Choroid plexus epithelial cell (primary cell): ENCODE measurements at regions not wholly inside any gene's neighbourhood (a gene's known extent, or its start where the extent isn't known, plus 50 kb on each side); places are given as distances from the start of the nearest gene placed in this dataset.

Experiments
- DNase-seq: peaks from one replicate; pipeline ENCODE4 v3.0.0-alpha.2; 2010; ENCODE audit warnings: low read depth
- H3K4me3 ChIP-seq: 2 replicates; pipeline ENCODE4 v1.5.1; 2011; ENCODE audit warnings: low read depth, mild to moderate bottlenecking, control low read depth, low read length, moderate library complexity
- TF ChIP-seq, protein P1 (sequence below): conservative IDR thresholded peaks from 2 replicates; pipeline ENCODE4 v1.5.1; 2011; ENCODE audit warnings: low read depth, mild to moderate bottlenecking, control low read depth, inconsistent platforms, low read length, moderate library complexity

DNA sequence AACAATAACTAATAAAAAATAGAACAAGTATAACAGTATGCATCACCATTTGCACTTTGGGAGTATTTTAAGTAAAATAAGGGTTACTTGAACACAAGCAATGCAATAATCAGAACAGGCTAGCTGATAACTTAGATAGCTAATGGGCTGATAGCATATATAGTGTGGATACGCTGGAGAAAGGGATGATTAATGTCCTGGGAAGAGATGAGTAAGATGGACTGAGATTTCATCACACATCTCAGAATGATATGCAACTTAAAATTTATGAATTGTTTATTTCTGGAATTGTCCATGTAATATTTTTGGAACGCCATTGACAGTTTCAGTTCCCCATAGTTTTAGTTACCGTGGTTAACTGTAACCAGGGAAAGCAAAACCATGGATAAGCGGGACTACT lies 173.6 kb downstream of the ISL1 start:
- DNase-seq = no peak
- TF ChIP-seq, protein P1, sequence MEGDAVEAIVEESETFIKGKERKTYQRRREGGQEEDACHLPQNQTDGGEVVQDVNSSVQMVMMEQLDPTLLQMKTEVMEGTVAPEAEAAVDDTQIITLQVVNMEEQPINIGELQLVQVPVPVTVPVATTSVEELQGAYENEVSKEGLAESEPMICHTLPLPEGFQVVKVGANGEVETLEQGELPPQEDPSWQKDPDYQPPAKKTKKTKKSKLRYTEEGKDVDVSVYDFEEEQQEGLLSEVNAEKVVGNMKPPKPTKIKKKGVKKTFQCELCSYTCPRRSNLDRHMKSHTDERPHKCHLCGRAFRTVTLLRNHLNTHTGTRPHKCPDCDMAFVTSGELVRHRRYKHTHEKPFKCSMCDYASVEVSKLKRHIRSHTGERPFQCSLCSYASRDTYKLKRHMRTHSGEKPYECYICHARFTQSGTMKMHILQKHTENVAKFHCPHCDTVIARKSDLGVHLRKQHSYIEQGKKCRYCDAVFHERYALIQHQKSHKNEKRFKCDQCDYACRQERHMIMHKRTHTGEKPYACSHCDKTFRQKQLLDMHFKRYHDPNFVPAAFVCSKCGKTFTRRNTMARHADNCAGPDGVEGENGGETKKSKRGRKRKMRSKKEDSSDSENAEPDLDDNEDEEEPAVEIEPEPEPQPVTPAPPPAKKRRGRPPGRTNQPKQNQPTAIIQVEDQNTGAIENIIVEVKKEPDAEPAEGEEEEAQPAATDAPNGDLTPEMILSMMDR = no peak
- H3K4me3 ChIP-seq = no peak overlapping the region

DNA sequence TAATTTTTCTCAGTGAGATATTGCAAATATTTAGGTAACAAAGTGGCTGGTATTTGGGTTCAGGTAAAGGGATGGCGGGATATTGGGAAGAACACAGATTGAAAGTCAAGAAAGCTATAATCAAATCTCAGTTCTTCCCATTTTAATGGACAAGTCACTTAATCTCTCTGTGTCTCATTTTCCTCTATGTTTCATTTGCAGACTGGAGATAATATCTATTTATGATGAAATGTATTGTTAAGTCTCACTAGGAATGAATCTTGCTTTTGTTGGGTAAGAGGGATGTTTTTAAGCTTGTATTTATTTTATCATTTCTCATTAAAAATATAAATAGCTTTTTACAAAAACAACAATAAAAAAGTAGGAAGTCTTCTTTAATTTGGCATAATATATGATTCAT lies 175.4 kb downstream of the ISL1 start:
- H3K4me3 ChIP-seq = no peak overlapping the region
- TF ChIP-seq, protein P1 = no peak
- DNase-seq = no peak

DNA sequence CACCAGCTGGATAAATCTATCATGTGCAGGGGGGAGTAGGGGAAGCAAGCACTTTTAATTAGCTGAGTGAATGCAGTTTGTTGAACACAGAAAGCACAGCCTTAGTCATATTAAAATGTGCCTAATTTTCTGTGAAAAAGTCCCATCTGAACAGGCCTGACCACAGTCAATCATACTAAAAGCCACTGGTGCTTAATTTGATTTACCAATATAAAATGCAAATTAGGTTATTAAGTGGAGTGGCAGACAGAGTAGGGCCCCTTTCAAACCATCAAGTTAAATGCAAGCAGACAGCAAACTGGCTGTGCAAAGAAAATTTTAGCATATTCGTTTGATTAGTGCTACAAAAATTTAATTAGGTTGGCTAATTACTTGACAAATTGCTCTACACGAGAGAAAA lies 176.1 kb downstream of the ISL1 start:
- no peak for DNase-seq
- no peak overlapping the region for H3K4me3 ChIP-seq
- TF ChIP-seq, protein P1 = no peak

DNA sequence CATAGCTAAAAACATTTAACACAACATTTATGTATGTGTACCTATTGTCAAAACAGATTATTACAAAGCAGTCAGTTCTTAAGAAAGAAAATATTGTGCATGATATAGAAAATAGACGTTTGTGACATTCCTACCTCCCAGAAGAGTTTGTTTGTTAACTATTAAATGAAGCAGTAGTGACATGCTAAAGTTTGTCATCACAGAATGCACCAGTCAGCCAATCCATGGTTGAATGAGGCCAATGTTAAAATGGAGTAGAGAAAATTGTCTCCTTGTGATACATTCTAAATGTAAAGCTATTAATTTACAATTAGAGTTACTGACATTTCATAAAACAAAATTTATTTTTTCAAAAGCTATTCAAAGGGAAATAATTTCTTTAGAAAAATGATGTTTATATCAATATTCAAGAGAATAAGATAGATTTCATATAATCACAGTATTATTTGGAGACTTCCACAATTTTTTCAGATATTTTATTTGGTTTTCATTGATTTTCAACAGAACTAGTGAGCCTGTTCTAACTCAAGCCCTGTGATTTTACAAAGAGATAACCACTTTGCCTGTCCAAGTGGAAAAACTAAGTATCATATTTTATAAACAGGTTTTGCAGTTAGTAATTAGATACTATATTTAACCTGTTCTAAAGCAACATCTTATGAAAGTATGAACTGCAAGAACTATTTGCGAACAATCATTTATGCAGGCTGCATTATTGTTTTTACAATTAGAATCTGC lies 176.8 kb downstream of the ISL1 start:
- TF ChIP-seq, protein P1 = no peak
- no peak for DNase-seq
- H3K4me3 ChIP-seq = no peak overlapping the region

DNA sequence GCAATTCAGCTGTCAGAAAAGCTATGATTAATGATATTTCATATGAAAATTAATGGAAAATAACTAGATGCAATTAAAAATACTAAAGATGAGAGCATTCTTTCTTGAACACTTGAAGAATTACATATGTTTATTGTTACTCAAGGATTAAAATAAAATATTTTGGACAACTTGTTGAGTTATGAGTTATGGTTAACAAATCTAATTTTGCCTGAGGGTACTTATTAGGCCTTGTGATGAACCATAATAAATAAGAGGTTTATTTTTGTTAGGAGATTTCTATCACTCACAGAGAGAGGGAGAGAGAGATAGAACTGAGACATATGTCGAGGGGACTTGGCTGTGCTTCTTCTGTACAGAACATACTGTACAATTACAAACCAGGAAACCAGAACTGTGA lies 183.7 kb downstream of the ISL1 start:
- DNase-seq = no peak
- TF ChIP-seq, protein P1 = no peak
- no peak overlapping the region for H3K4me3 ChIP-seq

DNA sequence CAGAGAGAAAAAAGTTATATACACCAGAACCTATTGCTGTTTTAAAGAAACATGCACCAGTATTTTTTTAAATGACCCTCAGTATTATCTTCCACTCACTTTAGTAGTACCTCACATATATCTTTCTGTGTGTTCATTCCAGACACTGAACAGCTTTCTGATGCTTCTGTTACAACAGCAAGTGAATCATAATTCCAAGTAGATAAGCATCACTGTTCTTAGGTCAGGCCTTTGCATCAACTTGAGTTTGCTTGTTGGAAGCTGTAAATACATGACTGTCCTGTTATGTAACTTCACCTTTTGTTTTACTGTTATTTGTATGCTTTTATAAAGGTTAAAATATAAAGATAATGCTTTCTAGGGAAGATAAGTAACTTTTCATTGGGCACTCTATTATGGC lies 184.4 kb downstream of the ISL1 start:
- no peak for DNase-seq
- TF ChIP-seq, protein P1 = no peak

DNA sequence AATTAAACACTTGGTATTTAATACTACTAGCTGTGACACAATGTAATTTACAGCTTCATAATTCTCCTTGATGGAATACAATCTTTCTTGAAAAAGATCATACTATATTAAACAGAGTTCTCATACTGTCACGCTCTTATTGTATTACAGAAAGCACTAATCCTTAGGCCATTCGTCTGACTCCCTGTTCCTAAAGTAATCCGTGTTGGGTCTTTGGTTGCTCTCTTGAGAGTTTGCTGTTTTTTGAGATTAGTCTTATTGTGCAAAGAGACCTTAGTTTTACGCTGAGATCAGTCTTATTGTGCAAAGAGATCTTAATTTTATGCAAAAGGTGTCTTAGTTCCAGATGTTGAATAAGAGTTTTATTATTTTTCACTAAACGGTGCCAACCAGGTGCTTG lies 190.6 kb downstream of the ISL1 start:
- TF ChIP-seq, protein P1 = no peak
- H3K4me3 ChIP-seq = no peak overlapping the region
- no peak for DNase-seq

More for the DNA sequence above, 184.4 kb downstream of the ISL1 start:
- H3K4me3 ChIP-seq = no peak overlapping the region
